DND-41 (cell line): ENCODE measurements at regions not wholly inside any gene's neighbourhood (a gene's known extent, or its start where the extent isn't known, plus 50 kb on each side); places are given as distances from the start of the nearest gene placed in this dataset.

Source experiments
- ATAC-seq: fragments of 200-7000 bp; cut with Tn5 transposase; 3 replicates; pipeline ENCODE4 v1.9.1; 2021; ENCODE audit warnings: low read depth; ENCODE audit not compliant: insufficient read depth
- DNase-seq: peaks from one replicate; pipeline ENCODE4 v3.0.0-alpha.2; 2020
- H2AFZ ChIP-seq: 2 replicates; pipeline ENCODE4 v1.6.0; 2012; ENCODE audit warnings: low read depth, low read length
- H3K27ac ChIP-seq: 2 replicates; pipeline ENCODE4 v1.5.1; 2012; ENCODE audit warnings: low read length, inconsistent platforms
- H3K27me3 ChIP-seq: fragments of 200-600 bp; sonication (generic); 2 replicates; pipeline ENCODE4 v1.6.0; 2012; ENCODE audit warnings: low read length, mild to moderate bottlenecking, inconsistent platforms; ENCODE audit not compliant: insufficient read depth, poor library complexity
- H3K36me3 ChIP-seq: 2 replicates; pipeline ENCODE4 v1.5.1; 2012; ENCODE audit warnings: low read length, inconsistent platforms; ENCODE audit not compliant: insufficient read depth
- H3K4me1 ChIP-seq: 2 replicates; pipeline ENCODE4 v1.5.1; 2012; ENCODE audit warnings: mild to moderate bottlenecking, low read length; ENCODE audit not compliant: insufficient read depth
- H3K4me2 ChIP-seq: 2 replicates; pipeline ENCODE4 v1.6.0; 2012; ENCODE audit warnings: mild to moderate bottlenecking, moderate library complexity, low read length, inconsistent platforms; ENCODE audit not compliant: insufficient read depth
- H3K4me3 ChIP-seq, 2 experiments: fragments of 200-600 bp in 1 of 2; shearing (Covaris generic) in 1 of 2; 2 replicates each; pipeline ENCODE4 v1.5.1; 2012 to 2016; ENCODE audit warnings: inconsistent platforms in 2 of 2, low read length in 2 of 2, mild to moderate bottlenecking in 2 of 2, low read depth in 1 of 2, moderate library complexity in 1 of 2
- H3K79me2 ChIP-seq: 2 replicates; pipeline ENCODE4 v1.6.0; 2012; ENCODE audit warnings: low read length, inconsistent platforms; ENCODE audit not compliant: insufficient read depth
- H3K9ac ChIP-seq: 2 replicates; pipeline ENCODE4 v1.6.0; 2012; ENCODE audit warnings: low read depth, mild to moderate bottlenecking, inconsistent platforms, low read length, moderate library complexity
- H3K9me3 ChIP-seq: 2 replicates; pipeline ENCODE4 v1.5.1; 2012; ENCODE audit warnings: low read length, moderate library complexity, mild to moderate bottlenecking, inconsistent platforms; ENCODE audit not compliant: insufficient read depth, severe bottlenecking
- H4K20me1 ChIP-seq: 2 replicates; pipeline ENCODE4 v1.6.0; 2012; ENCODE audit warnings: low read length; ENCODE audit not compliant: insufficient read depth
- CTCF ChIP-seq: IDR thresholded peaks from 2 replicates; pipeline ENCODE4 v1.5.1; 2012; ENCODE audit warnings: borderline replicate concordance, low read length, moderate library complexity, mild to moderate bottlenecking; ENCODE audit not compliant: poor library complexity, severe bottlenecking; ENCODE audit errors: extremely low read depth
- EZH2 ChIP-seq: IDR thresholded peaks from 3 replicates; pipeline ENCODE4 v1.6.1; 2012; ENCODE audit warnings: borderline replicate concordance, low read depth, mild to moderate bottlenecking, moderate library complexity, low read length, inconsistent platforms; ENCODE audit not compliant: severe bottlenecking

- DNase-seq = no peak
- H3K79me2 ChIP-seq = no peaks in the 10 kb centered on the region
- H2AFZ ChIP-seq = no peak overlapping the region
- H4K20me1 ChIP-seq = no peaks in the 10 kb centered on the region
- no peaks in the 10 kb centered on the region for H3K27me3 ChIP-seq
- H3K9me3 ChIP-seq = no peaks in the 10 kb centered on the region
- no peaks in the 10 kb centered on the region for H3K4me1 ChIP-seq
- no peak for TF ChIP-seq CTCF
- TF ChIP-seq EZH2 = no peak
- H3K9ac ChIP-seq = no peak overlapping the region
- no peak overlapping the region for H3K27ac ChIP-seq
- H3K4me2 ChIP-seq = no peak overlapping the region
- H3K4me3 ChIP-seq = no peak overlapping the region
- H3K36me3 ChIP-seq = no peaks in the 10 kb centered on the region
- no peak for ATAC-seq
Observed at GRCh38 chr6:82569022-82569421, 205.4 kb downstream of the TPBG start.

GRCh38 chr6:82570083-82570482, 206.5 kb downstream of the TPBG start:
- DNase-seq (no peak), ATAC-seq (no peak)
- Histone ChIP-seq H3K79me2 (no peaks in the 10 kb centered on the region), H4K20me1 (no peaks in the 10 kb centered on the region), H3K27ac (no peak overlapping the region), H3K4me3 (no peak overlapping the region), H3K4me2 (no peak overlapping the region), H3K4me1 (no peaks in the 10 kb centered on the region), H3K9ac (no peak overlapping the region), H3K9me3 (no peaks in the 10 kb centered on the region), H2AFZ (no peak overlapping the region), H3K36me3 (no peaks in the 10 kb centered on the region), H3K27me3 (no peaks in the 10 kb centered on the region)
- TF ChIP-seq EZH2 (no peak), CTCF (no peak)

GRCh38 chr6:82571455-82571854, 207.8 kb downstream of the TPBG start:
- no peak overlapping the region for H3K27ac ChIP-seq
- no peak for DNase-seq
- ATAC-seq = no peak
- no peaks in the 10 kb centered on the region for H3K4me1 ChIP-seq
- H4K20me1 ChIP-seq = no peaks in the 10 kb centered on the region
- TF ChIP-seq CTCF = no peak
- TF ChIP-seq EZH2 = no peak
- H3K27me3 ChIP-seq = no peaks in the 10 kb centered on the region
- no peaks in the 10 kb centered on the region for H3K79me2 ChIP-seq
- H3K4me3 ChIP-seq = no peak overlapping the region
- H3K4me2 ChIP-seq = no peak overlapping the region
- H3K9ac ChIP-seq = no peak overlapping the region
- no peak overlapping the region for H2AFZ ChIP-seq
- H3K36me3 ChIP-seq = no peaks in the 10 kb centered on the region
- H3K9me3 ChIP-seq = no peaks in the 10 kb centered on the region

- Histone ChIP-seq H3K4me2 (no peak overlapping the region), H3K79me2 (no peaks in the 10 kb centered on the region), H4K20me1 (no peaks in the 10 kb centered on the region), H3K36me3 (no peaks in the 10 kb centered on the region), H2AFZ (no peak overlapping the region), H3K27me3 (no peaks in the 10 kb centered on the region), H3K9me3 (no peaks in the 10 kb centered on the region), H3K27ac (no peak overlapping the region), H3K4me1 (no peaks in the 10 kb centered on the region), H3K4me3 (no peak overlapping the region), H3K9ac (no peak overlapping the region)
- no peak for DNase-seq
- TF ChIP-seq CTCF (no peak), EZH2 (no peak)
- no peak for ATAC-seq
Observed at GRCh38 chr6:82573254-82573972, 209.8 kb downstream of the TPBG start.
